H1 (cell line): ENCODE measurements at regions not wholly inside any gene's neighbourhood (a gene's known extent, or its start where the extent isn't known, plus 50 kb on each side); places are given as distances from the start of the nearest gene placed in this dataset.

Experiments used
- CTCF ChIA-PET: fragments of 300-600 bp; sonication (Branson Sonifier 250); formaldehyde crosslinking; loops from one replicate; lab custom pipeline; 2021; ENCODE audit not compliant: partially characterized antibody; lab: Charles Lee
- POLR2A ChIA-PET: fragments of 300-600 bp; sonication (Branson Sonifier 250); formaldehyde crosslinking; loops from one replicate; lab custom pipeline; 2021; ENCODE audit warnings: inconsistent platforms; ENCODE audit not compliant: partially characterized antibody; lab: Charles Lee
- DNase-seq, 2 experiments: peaks; one replicate each; pipeline versions ENCODE4 v3.0.0 to v3.0.0-alpha.2; 2010 to 2022; ENCODE audit warnings: low spot score in 2 of 2, low read depth in 1 of 2, mixed read lengths in 1 of 2
- FAIRE-seq: peaks from 2 replicates; lab custom pipeline; 2011; peaks lifted over from hg19 to GRCh38; lab: Jason Lieb, UNC
- H2AFZ ChIP-seq: 2 replicates; pipeline ENCODE4 v1.8.1; 2012; ENCODE audit warnings: low read length, inconsistent platforms
- H2AK5ac ChIP-seq: 2 replicates; pipeline ENCODE4 v1.6.1; 2013; ENCODE audit warnings: low read depth, low read length
- H2BK120ac ChIP-seq: replicated peaks from 2 replicates; pipeline ENCODE3; 2013; ENCODE audit warnings: low read depth, low read length, inconsistent platforms
- H2BK12ac ChIP-seq: 2 replicates; pipeline ENCODE4 v1.6.1; 2013; ENCODE audit warnings: low read depth, low read length
- H2BK15ac ChIP-seq: 2 replicates; pipeline ENCODE4 v1.6.1; 2013; ENCODE audit warnings: low read length
- H2BK20ac ChIP-seq: 2 replicates; pipeline ENCODE4 v1.6.1; 2013; ENCODE audit warnings: low read length
- H2BK5ac ChIP-seq: 2 replicates; pipeline ENCODE4 v1.6.1; 2013; ENCODE audit warnings: low read depth, low read length
- H3K14ac ChIP-seq: 2 replicates; pipeline ENCODE4 v1.6.1; 2013; ENCODE audit warnings: inconsistent platforms; ENCODE audit not compliant: insufficient read length
- H3K18ac ChIP-seq: 2 replicates; pipeline ENCODE4 v1.6.1; 2013; ENCODE audit warnings: low read length; ENCODE audit errors: extremely low read depth
- H3K23ac ChIP-seq: 2 replicates; pipeline ENCODE4 v1.6.1; 2013; ENCODE audit warnings: inconsistent platforms; ENCODE audit not compliant: insufficient read length
- H3K23me2 ChIP-seq: 2 replicates; pipeline ENCODE4 v1.6.1; 2013; ENCODE audit warnings: low read depth, low read length
- H3K27ac ChIP-seq: 2 replicates; pipeline ENCODE4 v1.6.1; 2011; ENCODE audit warnings: low read depth, low read length, inconsistent platforms
- H3K27me3 ChIP-seq, 4 experiments: replicated peaks in 1 of 4; 1 replicate in 1 of 4; 2 replicates in 3 of 4; pipeline versions ENCODE4 v1.6.1 to v1.8.1; 2011 to 2013; ENCODE audit warnings: low read length in 3 of 4, mild to moderate bottlenecking in 3 of 4, inconsistent platforms in 2 of 4, mixed read lengths in 2 of 4, moderate library complexity in 1 of 4; ENCODE audit not compliant: control insufficient read depth in 3 of 4, insufficient read depth in 3 of 4; ENCODE audit errors: extremely low read depth in 1 of 4
- H3K36me3 ChIP-seq, 4 experiments: 2 replicates each; pipeline versions ENCODE4 v1.6.1 to v1.8.1; 2011 to 2013; ENCODE audit warnings: mild to moderate bottlenecking in 4 of 4, low read length in 3 of 4, moderate library complexity in 2 of 4, control low read depth in 1 of 4, inconsistent platforms in 1 of 4; ENCODE audit not compliant: insufficient read depth in 4 of 4, control insufficient read depth in 2 of 4
- H3K4ac ChIP-seq: replicated peaks from 2 replicates; pipeline ENCODE3; 2013; ENCODE audit warnings: low read length, low read depth, mixed read lengths, inconsistent platforms; ENCODE audit not compliant: insufficient read length
- H3K4me1 ChIP-seq, 4 experiments: replicated peaks in 1 of 4; 1 replicate in 1 of 4; 2 replicates in 3 of 4; pipeline versions ENCODE4 v1.6.1 to v1.8.1; 2011 to 2013; ENCODE audit warnings: low read length in 3 of 4, inconsistent platforms in 2 of 4, mixed read lengths in 1 of 4; ENCODE audit not compliant: insufficient read depth in 4 of 4, control insufficient read depth in 3 of 4
- H3K4me2 ChIP-seq, 2 experiments: 2 replicates each; pipeline versions ENCODE4 v1.6.1 to v1.8.1; 2011 to 2013; ENCODE audit warnings: low read depth in 2 of 2, low read length in 2 of 2, control low read depth in 1 of 2, inconsistent platforms in 1 of 2, mild to moderate bottlenecking in 1 of 2; ENCODE audit not compliant: insufficient read depth in 1 of 2
- H3K4me3 ChIP-seq, 4 experiments: fragments of 200-600, 300-600 bp in 1 of 4; sonication (generic), shearing (Covaris generic), sonication (Bioruptor Twin) in 1 of 4; 2 replicates each; pipeline versions ENCODE4 v1.5.1 to v1.8.1; 2011 to 2016; ENCODE audit warnings: low read length in 4 of 4, low read depth in 3 of 4, control low read depth in 2 of 4, inconsistent platforms in 2 of 4, mild to moderate bottlenecking in 2 of 4, mixed read lengths in 1 of 4, moderate library complexity in 1 of 4; ENCODE audit not compliant: insufficient read depth in 2 of 4; ENCODE audit errors: extremely low read depth in 1 of 4
- H3K56ac ChIP-seq: replicated peaks from 2 replicates; pipeline ENCODE3; 2013; ENCODE audit warnings: low read depth, mild to moderate bottlenecking, mixed read lengths, low read length, inconsistent platforms; ENCODE audit not compliant: insufficient read length
- H3K79me1 ChIP-seq: 2 replicates; pipeline ENCODE4 v1.6.1; 2013; ENCODE audit warnings: low read depth, low read length, control low read depth
- H3K79me2 ChIP-seq, 2 experiments: 2 replicates each; pipeline versions ENCODE4 v1.6.1 to v1.8.1; 2012 to 2013; ENCODE audit warnings: low read length in 2 of 2, mild to moderate bottlenecking in 2 of 2, inconsistent platforms in 1 of 2; ENCODE audit not compliant: insufficient read depth in 2 of 2, control insufficient read depth in 1 of 2
- H3K9ac ChIP-seq, 4 experiments: replicated peaks in 1 of 4; 1 replicate in 1 of 4; 2 replicates in 3 of 4; pipeline versions ENCODE4 v1.6.1 to v1.8.1; 2011 to 2013; ENCODE audit warnings: low read depth in 3 of 4, low read length in 3 of 4, control low read depth in 2 of 4, mild to moderate bottlenecking in 2 of 4, moderate library complexity in 2 of 4, inconsistent platforms in 1 of 4; ENCODE audit errors: extremely low read depth in 1 of 4
- H3K9me3 ChIP-seq, 2 experiments: 2 replicates each; pipeline versions ENCODE4 v1.6.1 to v1.8.1; 2012 to 2013; ENCODE audit warnings: mild to moderate bottlenecking in 2 of 2, moderate library complexity in 2 of 2, control low read depth in 1 of 2, inconsistent platforms in 1 of 2, low read depth in 1 of 2, low read length in 1 of 2, mixed read lengths in 1 of 2; ENCODE audit not compliant: insufficient read depth in 2 of 2
- H4K20me1 ChIP-seq, 2 experiments: replicated peaks in 1 of 2; 2 replicates each; pipeline versions ENCODE3 to v1.8.1; 2011 to 2013; ENCODE audit warnings: inconsistent platforms in 2 of 2, low read length in 2 of 2, mild to moderate bottlenecking in 1 of 2; ENCODE audit not compliant: insufficient read depth in 2 of 2, control insufficient read depth in 1 of 2
- H4K5ac ChIP-seq: 2 replicates; pipeline ENCODE4 v1.6.1; 2013; ENCODE audit warnings: low read length, low read depth, mixed read lengths, inconsistent platforms; ENCODE audit not compliant: insufficient read length
- H4K8ac ChIP-seq: 2 replicates; pipeline ENCODE4 v1.8.0; 2013; ENCODE audit warnings: mild to moderate bottlenecking, moderate library complexity, low read length, inconsistent platforms; ENCODE audit not compliant: insufficient read depth; ENCODE audit errors: extremely low read depth
- H4K91ac ChIP-seq: replicated peaks from 2 replicates; pipeline ENCODE3; 2013; ENCODE audit warnings: low read length, mixed read lengths, inconsistent platforms; ENCODE audit not compliant: insufficient read length
- CBX8 ChIP-seq: fragments of 300-800, 300-1000 bp; sonication (generic); IDR thresholded peaks from 2 replicates; pipeline ENCODE4 v1.7.1; 2016; ENCODE audit warnings: low read depth, low read length, borderline replicate concordance
- EP300 ChIP-seq, 2 experiments: IDR thresholded peaks; 1 replicate in 1 of 2; 2 replicates in 1 of 2; pipeline ENCODE4 v1.6.1; 2011 to 2012; ENCODE audit warnings: low read depth in 2 of 2, low read length in 2 of 2, mild to moderate bottlenecking in 2 of 2, borderline replicate concordance in 1 of 2, inconsistent platforms in 1 of 2, moderate library complexity in 1 of 2
- HDAC6 ChIP-seq: IDR thresholded peaks from one replicate; pipeline ENCODE4 v1.7.1; 2012; ENCODE audit warnings: low read depth, mild to moderate bottlenecking, inconsistent platforms, low read length, moderate library complexity
- SAP30 ChIP-seq: fragments of 300-600 bp; sonication (generic); IDR thresholded peaks from 2 replicates; pipeline ENCODE4 v1.7.1; 2012; ENCODE audit warnings: low read length, moderate library complexity, mild to moderate bottlenecking, inconsistent platforms; ENCODE audit not compliant: insufficient read depth, insufficient replicate concordance
- TAF7 ChIP-seq: optimal IDR thresholded peaks from 2 replicates; pipeline ENCODE3; 2011; ENCODE audit warnings: low read depth, mild to moderate bottlenecking, inconsistent platforms, low read length, moderate library complexity, borderline replicate concordance
- TCF12 ChIP-seq: IDR thresholded peaks from 2 replicates; pipeline ENCODE4 v1.6.1; 2011; ENCODE audit warnings: low read depth, mild to moderate bottlenecking, low read length
- WGBS, 2 experiments: shearing (Covaris generic) in 1 of 2; methylation state at CpG; one replicate each; pipeline versions ENCODE4 v1.1.6 to v1.1.7; 2013 to 2015; ENCODE audit warnings: low lambda C conversion rate in 2 of 2, mixed read lengths in 2 of 2, inconsistent platforms in 1 of 2, low coverage in 1 of 2, missing lambda C conversion rate in 1 of 2; ENCODE audit not compliant: insufficient replicate concordance in 2 of 2, insufficient coverage in 1 of 2, insufficient read length in 1 of 2; ENCODE audit errors: extremely low coverage in 1 of 2, missing lambda C conversion rate in 1 of 2; 5-methylcytosine and 5-hydroxymethylcytosine counted together

- no peak for FAIRE-seq
- Histone ChIP-seq H3K4me3 (no peak overlapping the region), H3K36me3 (no peaks in the 10 kb centered on the region; a peak in 1 of 8 replicates), H2BK20ac (no peak overlapping the region), H2AFZ (no peak overlapping the region), H2BK5ac (no peak overlapping the region), H3K23ac (no peak overlapping the region), H2AK5ac (no peak overlapping the region), H3K79me1 (no peaks in the 10 kb centered on the region), H3K27ac (no peak overlapping the region), H4K20me1 (no peaks in the 10 kb centered on the region), H3K4me1 (peaks cover 0 to 11% (median 0%) of the 10 kb centered on the region in 4 experiments; a peak in 2 of 7 replicates), H3K4me2 (no peak overlapping the region), H4K91ac (no peak overlapping the region), H3K79me2 (no peaks in the 10 kb centered on the region), H3K9ac (no peak overlapping the region), H3K56ac (no peak overlapping the region), H4K8ac (no peak overlapping the region), H2BK15ac (no peak overlapping the region), H2BK120ac (no peak overlapping the region), H3K14ac (no peak overlapping the region), H4K5ac (no peak overlapping the region), H3K9me3 (peaks cover 4 to 8% of the 10 kb centered on the region in 2 experiments; a peak in 2 of 4 replicates), H3K18ac (no peak overlapping the region), H3K23me2 (no peaks in the 10 kb centered on the region; the same call in 1 of the 2 replicates), H3K4ac (no peak overlapping the region), H3K27me3 (no peaks in the 10 kb centered on the region), H2BK12ac (no peak overlapping the region)
- CTCF ChIA-PET = interaction anchor here (0.6 to 0.7 kb wide), 2 partner anchors 81 to 426 kb away, joined by 3 read pairs; no protein-coding TSS in a partner anchor
- POLR2A ChIA-PET = interaction anchor here (0.8 to 0.9 kb wide), 2 partner anchors 16 to 131 kb away, joined by 3 read pairs; no protein-coding TSS in a partner anchor
- WGBS, 2 experiments = 80% methylated on average over 9 of the region's 9 CpGs; no CpG with 5 or more reads in 1 of the 2 experiments
- no peak for DNase-seq
- TF ChIP-seq CBX8 = no peak
- TF ChIP-seq HDAC6 = no peak
- no peak for TF ChIP-seq TCF12
- TF ChIP-seq TAF7 = no peak
- no peak for TF ChIP-seq SAP30
- TF ChIP-seq EP300 (IDR thresholded peaks at IDR 0.05; ENCODE audit: borderline replicate concordance in 1 of 2, low read depth in 2 of 2, low read length in 2 of 2) = no peak
These were observed 136.3 kb upstream of the ANK3 start for GRCh38 chr10:60525716-60526585.
